SK-N-SH treated with all-trans-retinoic acid at 6 μM for 48 hours (cell line): ENCODE measurements at regions not wholly inside any gene's neighbourhood (a gene's known extent, or its start where the extent isn't known, plus 50 kb on each side); places are given as distances from the start of the nearest gene placed in this dataset.

Experiments used
- CSRNP3 ChIP-seq: fragments of 250-450 bp; sonication (Bioruptor Pico); IDR thresholded peaks from 2 replicates; pipeline ENCODE4 v1.5.1; 2021; ENCODE audit warnings: mild to moderate bottlenecking, moderate library complexity
- ISL1 ChIP-seq: fragments of 250-450 bp; sonication (Bioruptor Pico); IDR thresholded peaks from 2 replicates; pipeline ENCODE4 v2.1.2; 2022; ENCODE audit warnings: mild to moderate bottlenecking, moderate library complexity
- ZC3H10 ChIP-seq: fragments of 250-450 bp; sonication (Bioruptor Pico); IDR thresholded peaks from 2 replicates; pipeline ENCODE4 v1.5.1; 2021; ENCODE audit warnings: mild to moderate bottlenecking, moderate library complexity

- no peak for TF ChIP-seq CSRNP3 (CRISPR knock-in tag)
- no peak for TF ChIP-seq ISL1 (CRISPR knock-in tag)
- no peak for TF ChIP-seq ZC3H10
Observed at GRCh38 chr10:47113907-47114500, 186.0 kb upstream of the GDF10 start.
